ENCODE measurements at regions not wholly inside any gene's neighbourhood (a gene's known extent, or its start where the extent isn't known, plus 50 kb on each side); places are given as distances from the start of the nearest gene placed in this dataset.

GRCh38 chr2:81858998-81859397 is 1554.4 kb upstream of the LRRTM1 start:
- TF ChIP-seq CTCF (IDR thresholded peaks at IDR 0.05) (no peak), ZFX (IDR thresholded peaks at IDR 0.05; ENCODE audit: borderline replicate concordance) (no peak)

Measured in 22Rv1 (cell line).